ENCODE measurements at regions not wholly inside any gene's neighbourhood (a gene's known extent, or its start where the extent isn't known, plus 50 kb on each side); places are given as distances from the start of the nearest gene placed in this dataset.

GRCh38 chr9:108793573-108793972 is 62.2 kb downstream of the ACTL7B start:
- TF ChIP-seq, protein P1, sequence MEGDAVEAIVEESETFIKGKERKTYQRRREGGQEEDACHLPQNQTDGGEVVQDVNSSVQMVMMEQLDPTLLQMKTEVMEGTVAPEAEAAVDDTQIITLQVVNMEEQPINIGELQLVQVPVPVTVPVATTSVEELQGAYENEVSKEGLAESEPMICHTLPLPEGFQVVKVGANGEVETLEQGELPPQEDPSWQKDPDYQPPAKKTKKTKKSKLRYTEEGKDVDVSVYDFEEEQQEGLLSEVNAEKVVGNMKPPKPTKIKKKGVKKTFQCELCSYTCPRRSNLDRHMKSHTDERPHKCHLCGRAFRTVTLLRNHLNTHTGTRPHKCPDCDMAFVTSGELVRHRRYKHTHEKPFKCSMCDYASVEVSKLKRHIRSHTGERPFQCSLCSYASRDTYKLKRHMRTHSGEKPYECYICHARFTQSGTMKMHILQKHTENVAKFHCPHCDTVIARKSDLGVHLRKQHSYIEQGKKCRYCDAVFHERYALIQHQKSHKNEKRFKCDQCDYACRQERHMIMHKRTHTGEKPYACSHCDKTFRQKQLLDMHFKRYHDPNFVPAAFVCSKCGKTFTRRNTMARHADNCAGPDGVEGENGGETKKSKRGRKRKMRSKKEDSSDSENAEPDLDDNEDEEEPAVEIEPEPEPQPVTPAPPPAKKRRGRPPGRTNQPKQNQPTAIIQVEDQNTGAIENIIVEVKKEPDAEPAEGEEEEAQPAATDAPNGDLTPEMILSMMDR (conservative IDR thresholded peaks at IDR 0.05 in 1 of 2, IDR thresholded peaks at IDR 0.05 in 1 of 2; ENCODE audit: extremely low read depth in 1 of 2, insufficient read depth in 1 of 2, low read depth in 1 of 2, low read length in 2 of 2) = no peak
- no peak for TF ChIP-seq EZH2 (IDR thresholded peaks at IDR 0.05; ENCODE audit: borderline replicate concordance, low read length)
